Panc1 (cell line): ENCODE measurements at regions not wholly inside any gene's neighbourhood (a gene's known extent, or its start where the extent isn't known, plus 50 kb on each side); places are given as distances from the start of the nearest gene placed in this dataset.

Experiments
- CTCF ChIP-seq: fragments of 450-650 bp; IDR thresholded peaks from 2 replicates; pipeline ENCODE4 v1.5.1; 2017; ENCODE audit warnings: mild to moderate bottlenecking
- POLR2AphosphoS5 ChIP-seq: IDR thresholded peaks from 2 replicates; pipeline ENCODE4 v1.6.1; 2012; ENCODE audit warnings: mild to moderate bottlenecking, low read depth, low read length, moderate library complexity
- SIN3A ChIP-seq: IDR thresholded peaks from 2 replicates; pipeline ENCODE4 v1.6.1; 2012; ENCODE audit warnings: low read depth, mild to moderate bottlenecking, low read length, moderate library complexity, borderline replicate concordance; ENCODE audit not compliant: insufficient read depth
- TCF7L2 ChIP-seq: IDR thresholded peaks from 2 replicates; pipeline ENCODE4 v1.6.1; 2011; ENCODE audit warnings: mild to moderate bottlenecking, low read depth, low read length, inconsistent platforms
- TF ChIP-seq, protein P1 (sequence below), 2 experiments: IDR thresholded peaks; 2 replicates each; pipeline ENCODE4 v1.6.1; 2011 to 2012; ENCODE audit warnings: low read depth in 2 of 2, control low read depth in 1 of 2, low read length in 1 of 2, mild to moderate bottlenecking in 1 of 2, moderate library complexity in 1 of 2; ENCODE audit not compliant: insufficient read depth in 1 of 2

DNA sequence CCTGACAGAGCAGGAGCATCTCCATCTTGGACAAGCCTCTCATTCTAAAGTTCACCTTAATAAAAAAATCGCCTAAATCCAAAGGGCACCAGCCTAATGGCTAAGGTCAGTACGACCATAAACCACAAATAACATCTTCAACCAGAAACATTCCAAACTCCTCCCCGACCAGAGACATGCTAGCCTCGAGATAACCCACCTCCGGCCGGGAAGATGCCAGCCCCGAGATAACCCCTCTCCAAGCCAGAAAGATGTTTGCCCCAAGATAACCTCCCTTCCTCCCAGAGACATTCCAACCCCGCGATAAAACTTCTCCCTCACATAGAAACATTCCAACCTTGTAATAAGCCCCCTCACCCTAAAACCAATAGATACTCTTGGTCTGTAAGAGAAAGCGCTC, 86.8 kb upstream of the PKP2 start:
- TF ChIP-seq CTCF = no peak
- TF ChIP-seq, protein P1, sequence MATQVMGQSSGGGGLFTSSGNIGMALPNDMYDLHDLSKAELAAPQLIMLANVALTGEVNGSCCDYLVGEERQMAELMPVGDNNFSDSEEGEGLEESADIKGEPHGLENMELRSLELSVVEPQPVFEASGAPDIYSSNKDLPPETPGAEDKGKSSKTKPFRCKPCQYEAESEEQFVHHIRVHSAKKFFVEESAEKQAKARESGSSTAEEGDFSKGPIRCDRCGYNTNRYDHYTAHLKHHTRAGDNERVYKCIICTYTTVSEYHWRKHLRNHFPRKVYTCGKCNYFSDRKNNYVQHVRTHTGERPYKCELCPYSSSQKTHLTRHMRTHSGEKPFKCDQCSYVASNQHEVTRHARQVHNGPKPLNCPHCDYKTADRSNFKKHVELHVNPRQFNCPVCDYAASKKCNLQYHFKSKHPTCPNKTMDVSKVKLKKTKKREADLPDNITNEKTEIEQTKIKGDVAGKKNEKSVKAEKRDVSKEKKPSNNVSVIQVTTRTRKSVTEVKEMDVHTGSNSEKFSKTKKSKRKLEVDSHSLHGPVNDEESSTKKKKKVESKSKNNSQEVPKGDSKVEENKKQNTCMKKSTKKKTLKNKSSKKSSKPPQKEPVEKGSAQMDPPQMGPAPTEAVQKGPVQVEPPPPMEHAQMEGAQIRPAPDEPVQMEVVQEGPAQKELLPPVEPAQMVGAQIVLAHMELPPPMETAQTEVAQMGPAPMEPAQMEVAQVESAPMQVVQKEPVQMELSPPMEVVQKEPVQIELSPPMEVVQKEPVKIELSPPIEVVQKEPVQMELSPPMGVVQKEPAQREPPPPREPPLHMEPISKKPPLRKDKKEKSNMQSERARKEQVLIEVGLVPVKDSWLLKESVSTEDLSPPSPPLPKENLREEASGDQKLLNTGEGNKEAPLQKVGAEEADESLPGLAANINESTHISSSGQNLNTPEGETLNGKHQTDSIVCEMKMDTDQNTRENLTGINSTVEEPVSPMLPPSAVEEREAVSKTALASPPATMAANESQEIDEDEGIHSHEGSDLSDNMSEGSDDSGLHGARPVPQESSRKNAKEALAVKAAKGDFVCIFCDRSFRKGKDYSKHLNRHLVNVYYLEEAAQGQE (IDR thresholded peaks at IDR 0.05; ENCODE audit: insufficient read depth in 1 of 2, low read depth in 2 of 2, low read length in 1 of 2) = no peak
- TF ChIP-seq SIN3A = no peak
- TF ChIP-seq POLR2AphosphoS5 = no peak
- TF ChIP-seq TCF7L2 = no peak
